ENCODE measurements at regions not wholly inside any gene's neighbourhood (a gene's known extent, or its start where the extent isn't known, plus 50 kb on each side); places are given as distances from the start of the nearest gene placed in this dataset.
"Not testable (repeated sequence)": the region's sequence is repeated elsewhere in the genome, so short reads cannot be mapped to it uniquely, and the experiment has no call there.

DNA sequence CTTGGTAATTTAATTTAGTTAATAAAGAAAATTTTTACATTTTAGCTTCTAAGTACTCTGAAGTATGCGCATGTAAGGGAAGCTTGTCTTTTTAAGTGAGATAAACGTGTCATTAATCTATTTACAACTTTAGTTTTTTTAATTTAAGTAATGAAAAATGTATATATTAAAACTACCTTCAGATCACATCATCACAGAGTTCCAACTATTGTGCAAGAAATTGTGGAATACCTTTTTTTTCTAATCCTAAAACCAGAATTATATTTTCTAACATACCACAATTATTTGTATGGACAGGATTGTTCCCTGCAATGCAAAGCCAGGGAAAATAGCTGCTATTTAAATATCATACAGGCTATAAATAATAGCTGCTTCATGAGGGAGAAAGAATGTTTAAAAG lies 303.2 kb upstream of the KCND2 start:
- DNase-seq, result no peak

- DNase-seq, result no peak
Measured at GRCh38 chr7:119974972-119975371, 298.0 kb upstream of the KCND2 start.

DNA sequence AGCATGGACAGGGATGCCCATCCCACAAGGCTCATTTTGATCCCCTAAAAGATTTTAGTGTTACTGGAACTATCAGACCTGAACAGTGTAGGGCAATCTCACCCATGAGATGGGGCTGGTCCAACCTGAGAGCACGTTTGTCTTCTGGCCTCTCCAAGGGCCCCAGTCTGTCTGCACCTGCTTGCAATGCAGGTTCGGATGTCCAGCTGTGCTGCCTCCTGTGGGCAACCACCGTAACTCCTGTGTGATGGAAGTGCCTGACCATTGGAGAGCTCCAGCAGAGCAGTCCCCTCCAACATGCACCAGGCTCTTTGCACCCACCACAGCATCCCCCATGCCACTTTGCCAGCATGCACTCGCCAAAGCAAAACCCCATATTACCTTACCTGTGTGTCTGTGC lies 290.1 kb upstream of the KCND2 start:
- DNase-seq, result no peak

GRCh38 chr7:119983468-119983867 lies 289.5 kb upstream of the KCND2 start:
- no peak for DNase-seq

GRCh38 chr7:119984247-119984646 lies 288.7 kb upstream of the KCND2 start:
- no peak for DNase-seq

DNA sequence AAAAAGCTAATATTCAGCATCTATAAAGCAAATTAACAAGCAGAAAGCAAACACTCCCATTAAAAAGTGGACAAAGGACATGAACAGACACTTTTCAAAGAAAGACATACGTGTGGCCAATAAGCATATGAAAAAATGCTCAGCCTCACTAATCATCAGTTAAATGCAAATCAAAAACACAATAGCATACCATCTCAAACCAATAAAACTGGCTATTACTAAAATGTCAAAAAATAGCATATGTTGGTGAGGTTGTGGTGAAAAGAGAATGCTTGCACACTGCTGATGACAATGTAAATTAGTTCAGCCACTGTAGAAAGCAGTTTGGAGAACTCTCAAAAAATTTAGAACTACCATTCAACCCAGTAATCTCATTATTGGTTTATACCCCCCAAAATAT lies 284.6 kb upstream of the KCND2 start:
- DNase-seq, result no peak

DNA sequence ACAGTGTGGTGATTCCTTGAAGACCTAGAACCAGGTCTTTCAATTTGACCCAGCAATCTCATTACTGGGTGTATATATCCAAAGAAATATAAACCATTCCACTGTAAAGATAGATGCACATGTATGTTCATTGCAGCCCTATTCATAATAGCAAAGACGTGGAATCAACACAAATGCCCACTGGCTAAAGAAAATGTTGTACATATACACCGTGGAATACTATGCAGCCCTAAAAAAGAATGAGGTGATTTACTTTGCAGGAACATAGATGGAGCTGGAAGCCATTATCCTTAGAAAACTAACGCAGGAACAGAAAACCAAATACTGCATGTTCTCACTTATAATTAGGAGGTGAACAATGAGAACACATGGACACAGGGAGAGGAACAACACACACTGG lies 278.0 kb upstream of the KCND2 start:
- DNase-seq, result no peak

DNA sequence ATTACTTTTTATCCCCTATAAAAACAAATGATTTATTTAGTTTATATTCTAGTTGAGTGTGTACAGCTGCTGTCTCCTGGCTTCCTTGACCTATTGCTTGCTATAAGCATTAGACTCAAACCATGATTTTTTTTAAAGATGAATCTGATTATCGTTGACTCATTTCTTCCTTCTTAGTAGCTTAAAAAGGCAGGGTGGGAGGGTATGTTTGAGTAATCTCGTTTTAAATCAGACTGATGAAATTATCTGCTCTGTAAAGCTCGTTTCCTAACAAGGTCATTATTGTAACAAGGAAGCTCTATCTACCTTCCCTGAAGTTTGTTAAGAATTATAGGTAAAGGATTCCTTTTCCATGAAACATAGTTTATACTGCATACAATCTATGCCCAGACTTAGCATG lies 276.3 kb upstream of the KCND2 start:
- DNase-seq, result no peak

DNA sequence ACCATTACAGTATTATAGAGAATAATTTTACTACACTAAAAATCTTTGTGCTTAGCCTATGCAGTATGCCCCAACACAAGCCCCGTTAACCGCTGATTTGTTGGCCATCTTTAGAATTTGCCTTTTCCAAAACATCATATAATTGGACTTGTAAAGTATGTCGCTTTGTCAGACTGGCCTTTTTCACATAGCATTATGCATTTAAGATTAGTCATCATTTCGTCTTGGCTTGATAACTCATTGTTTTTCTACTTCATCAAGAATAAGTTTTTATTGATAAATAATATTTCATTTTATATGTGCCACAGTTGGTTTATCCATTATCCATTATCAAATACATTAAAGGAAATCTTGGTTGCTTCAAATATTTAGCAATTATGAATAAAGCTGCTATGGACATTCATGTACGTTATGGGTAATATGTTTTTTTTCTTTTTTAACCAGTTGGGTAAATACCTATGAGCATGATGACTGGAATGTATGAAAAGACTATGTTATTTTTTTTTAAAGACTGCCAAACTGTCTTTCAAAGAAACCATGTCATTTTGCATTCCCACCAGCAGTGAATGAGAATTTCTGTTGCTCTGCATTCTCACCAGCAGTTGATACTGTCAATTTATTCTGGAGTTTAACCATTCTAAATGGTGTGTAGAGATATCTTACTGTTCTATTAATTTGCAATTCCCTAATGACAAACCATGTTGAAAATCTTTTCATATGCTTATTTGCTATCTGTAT lies 273.1 kb upstream of the KCND2 start:
- no peak for DNase-seq

DNA sequence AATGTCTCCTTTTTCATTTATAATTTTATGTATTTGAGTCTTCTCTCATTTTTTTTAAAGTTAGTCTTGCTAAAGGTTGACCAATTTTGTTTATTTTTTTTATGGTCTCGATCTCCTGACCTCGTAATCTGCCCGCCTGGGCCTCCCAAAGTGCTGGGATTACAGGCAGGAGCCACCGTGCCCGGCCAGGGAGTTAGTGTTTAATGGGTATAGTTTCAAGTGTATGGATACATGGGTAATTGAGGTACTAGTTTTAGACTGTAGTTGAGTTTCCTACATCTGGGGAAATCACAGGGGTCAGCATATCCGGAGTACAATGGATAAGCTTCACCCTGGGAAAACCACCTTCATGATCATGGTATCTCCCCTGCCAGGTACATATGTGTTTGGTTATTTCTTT lies 267.3 kb upstream of the KCND2 start:
- no peak for DNase-seq

GRCh38 chr7:120014301-120014700 lies 258.7 kb upstream of the KCND2 start:
- DNase-seq, result not testable (repeated sequence)

- DNase-seq, result no peak
Measured at GRCh38 chr7:120014925-120015465, 258.0 kb upstream of the KCND2 start.

DNA sequence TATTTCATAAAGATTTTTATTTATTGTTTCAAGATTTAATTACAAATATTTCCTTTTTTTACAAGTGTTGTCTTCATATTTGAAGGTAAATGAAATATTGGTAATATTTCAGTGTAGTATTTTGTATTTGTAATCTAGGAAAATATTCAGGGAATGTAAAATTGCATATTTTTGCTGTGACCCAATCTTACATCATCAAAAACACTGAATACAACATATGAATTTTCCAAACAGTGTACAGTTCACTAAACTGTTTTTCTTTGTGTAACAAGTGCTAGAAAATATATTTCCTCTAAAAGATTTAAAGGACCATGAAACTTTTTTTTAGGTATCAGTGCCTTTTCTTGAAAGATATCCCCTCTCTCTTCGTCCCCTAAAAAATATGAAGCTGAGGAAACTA lies 251.9 kb upstream of the KCND2 start:
- no peak for DNase-seq

GRCh38 chr7:120023494-120024167 lies 249.3 kb upstream of the KCND2 start:
- no peak for DNase-seq

GRCh38 chr7:120028636-120029035 lies 244.3 kb upstream of the KCND2 start:
- no peak for DNase-seq

GRCh38 chr7:120030876-120031275 lies 242.1 kb upstream of the KCND2 start:
- DNase-seq, result no peak

DNA sequence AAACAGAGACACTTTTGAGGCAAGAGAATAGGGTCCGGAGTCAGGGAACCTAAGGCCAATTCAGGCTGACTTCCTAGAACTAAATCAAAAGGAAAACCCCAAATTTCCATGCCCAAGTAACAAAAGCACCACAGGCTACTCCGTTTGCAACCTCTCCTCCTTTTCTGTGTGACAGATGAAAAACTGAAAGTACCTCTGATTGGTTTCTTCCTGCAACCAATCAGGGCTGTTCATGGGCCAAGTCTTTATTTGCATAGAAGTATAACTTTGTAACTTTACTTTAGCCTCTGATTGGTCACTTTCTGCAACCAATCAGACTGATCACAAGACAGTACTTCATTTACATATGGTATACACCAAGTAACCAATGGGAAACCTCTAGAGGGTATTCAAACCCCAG lies 239.9 kb upstream of the KCND2 start:
- no peak for DNase-seq

DNA sequence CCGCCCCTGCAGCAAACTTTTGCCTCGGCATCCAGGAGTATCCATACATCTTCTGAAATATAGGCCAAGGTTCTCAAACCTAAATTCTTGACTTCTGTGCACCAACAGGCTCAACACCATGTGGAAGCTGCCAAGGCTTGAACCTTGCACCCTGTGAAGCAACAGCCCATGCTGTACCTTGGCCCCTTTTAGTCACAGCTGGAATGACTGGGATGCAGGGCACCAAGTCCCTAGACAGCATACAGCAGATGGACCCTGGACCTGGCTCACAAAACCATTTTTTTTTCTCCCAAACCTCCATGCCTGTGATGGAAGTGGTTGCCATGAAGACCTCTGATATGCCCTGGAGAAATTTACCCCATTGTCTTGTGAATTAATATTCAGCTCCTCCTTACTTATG lies 233.8 kb upstream of the KCND2 start:
- no peak for DNase-seq

DNA sequence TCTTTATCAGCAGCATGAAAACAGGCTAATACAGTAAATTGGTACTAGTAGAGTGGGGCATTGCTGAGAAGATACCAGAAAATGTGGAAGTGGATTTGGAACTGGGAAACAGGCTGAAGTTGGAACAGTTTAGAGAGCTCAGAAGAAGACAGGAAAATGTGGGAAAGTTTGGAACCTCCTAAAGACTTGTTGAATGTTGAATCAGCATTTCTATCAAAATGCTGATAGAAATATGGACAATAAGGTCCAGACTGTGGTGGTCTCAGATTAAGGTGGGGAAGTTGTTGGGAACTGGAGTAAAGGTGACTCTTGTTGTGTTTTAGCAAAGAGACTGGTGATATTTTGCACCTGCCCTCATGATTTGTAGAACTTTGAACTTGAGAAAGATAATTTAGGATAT lies 231.2 kb upstream of the KCND2 start:
- no peak for DNase-seq

DNA sequence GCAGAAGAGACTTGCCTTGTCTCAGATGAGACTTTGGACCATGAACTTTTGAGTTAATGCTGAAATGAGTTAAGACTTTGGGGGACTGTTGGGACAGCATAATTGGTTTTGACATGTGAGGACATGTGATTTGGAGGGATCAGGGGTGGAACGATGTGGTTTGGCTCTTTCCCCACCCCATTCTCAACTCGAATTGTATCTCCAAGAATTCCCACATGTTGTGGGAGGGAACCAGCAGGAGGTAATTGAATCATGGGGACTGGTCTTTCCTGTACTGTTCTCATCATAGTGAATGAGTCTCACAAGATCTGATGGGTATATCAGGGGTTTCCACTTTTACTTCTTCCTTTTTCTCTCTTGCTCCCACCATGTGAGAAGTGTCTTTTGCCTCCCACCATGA lies 229.7 kb upstream of the KCND2 start:
- no peak for DNase-seq

GRCh38 chr7:120052884-120053382 lies 220.0 kb upstream of the KCND2 start:
- no peak for DNase-seq

DNA sequence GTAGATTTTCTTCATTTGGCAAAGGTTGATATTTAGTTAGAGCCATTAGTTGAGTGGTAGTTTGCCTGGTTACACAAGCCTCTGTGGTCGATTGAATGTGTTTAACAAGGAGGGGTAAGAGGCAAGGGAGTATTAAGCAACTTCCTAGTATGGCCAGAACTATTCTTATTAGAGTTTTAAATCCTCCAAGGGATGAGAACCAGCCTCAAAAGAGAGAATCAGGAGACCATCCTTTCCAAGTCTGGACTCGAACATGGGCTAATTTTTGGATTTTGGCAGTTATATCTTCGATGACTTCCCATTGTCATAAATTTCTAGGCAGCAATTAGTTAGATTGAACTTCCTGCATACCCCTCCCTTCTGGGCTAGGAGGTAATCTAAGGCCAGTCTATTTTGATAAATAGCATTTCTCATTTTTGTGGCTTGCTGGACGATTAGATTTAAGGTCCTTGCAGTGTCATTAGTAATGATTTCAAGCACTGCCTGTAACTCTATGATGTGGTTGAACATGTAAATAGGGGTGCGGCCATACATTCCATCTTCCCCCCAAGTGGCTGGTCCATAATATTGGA lies 219.5 kb upstream of the KCND2 start:
- no peak for DNase-seq

GRCh38 chr7:120054376-120055100 lies 218.4 kb upstream of the KCND2 start:
- no peak for DNase-seq

Measured in NCI-H1436 (cell line).